ENCODE measurements at regions not wholly inside any gene's neighbourhood (a gene's known extent, or its start where the extent isn't known, plus 50 kb on each side); places are given as distances from the start of the nearest gene placed in this dataset.

DNA sequence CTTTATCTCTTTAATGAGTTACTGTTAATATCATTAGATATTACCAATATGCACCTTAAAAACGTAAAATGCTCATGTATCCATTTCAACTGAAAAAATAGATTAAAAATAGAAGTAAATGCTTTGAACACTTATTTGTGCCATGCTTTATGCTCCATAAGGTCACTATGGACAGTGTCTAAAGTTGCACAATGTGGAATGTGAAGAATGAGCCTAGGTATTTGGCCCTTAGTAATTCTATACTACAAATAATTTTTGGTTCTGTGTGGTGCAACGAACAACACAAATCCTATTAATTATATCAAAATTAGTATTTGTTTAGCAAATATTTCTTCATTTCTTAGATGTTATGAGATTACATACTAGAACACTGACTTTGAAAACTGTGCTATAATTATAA lies 469.9 kb upstream of the TUSC1 start:
- Histone ChIP-seq H3K27ac (replicated peaks) (no peak overlapping the region), H3K4me3 (no peak overlapping the region), H3K27me3 (ENCODE audit: low read depth) (no peaks in the 10 kb centered on the region), H3K36me3 (no peaks in the 10 kb centered on the region), H3K9me3 (replicated peaks) (no peaks in the 10 kb centered on the region), H3K4me1 (no peaks in the 10 kb centered on the region)
- DNase-seq = no peak
- no peak for TF ChIP-seq CTCF (IDR thresholded peaks at IDR 0.05; ENCODE audit: borderline replicate concordance)
- intact Hi-C loops (cut with micrococcal nuclease) = no loop called here

GRCh38 chr9:26145938-26146337 lies 467.7 kb upstream of the TUSC1 start:
- H3K4me1 ChIP-seq = no peaks in the 10 kb centered on the region
- intact Hi-C loops (cut with micrococcal nuclease) = no loop called here
- H3K36me3 ChIP-seq = no peaks in the 10 kb centered on the region
- H3K9me3 ChIP-seq (replicated peaks) = no peaks in the 10 kb centered on the region
- H3K27ac ChIP-seq (replicated peaks) = no peak overlapping the region
- no peak for TF ChIP-seq CTCF (IDR thresholded peaks at IDR 0.05; ENCODE audit: borderline replicate concordance)
- DNase-seq = no peak
- H3K4me3 ChIP-seq = no peak overlapping the region
- no peaks in the 10 kb centered on the region for H3K27me3 ChIP-seq (ENCODE audit: low read depth)

DNA sequence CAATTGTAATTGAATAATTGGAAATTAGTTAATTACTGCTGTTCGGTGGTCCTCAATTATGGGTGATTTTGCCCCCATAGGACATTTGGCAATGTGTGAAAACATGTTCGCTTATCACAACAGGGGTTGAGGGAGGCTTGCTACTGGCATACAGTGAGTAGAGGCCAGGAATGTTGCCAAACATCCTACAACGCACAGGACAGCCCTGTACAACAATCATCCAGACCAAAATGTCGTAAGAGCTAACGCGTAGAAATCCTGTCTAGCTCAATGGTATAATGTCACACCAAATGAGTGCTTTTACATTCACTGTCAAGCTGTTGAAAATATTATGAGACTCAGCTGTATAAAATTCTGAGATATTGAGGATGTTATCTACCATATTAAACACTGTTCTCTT lies 464.4 kb upstream of the TUSC1 start:
- TF ChIP-seq CTCF (IDR thresholded peaks at IDR 0.05; ENCODE audit: borderline replicate concordance) = no peak
- intact Hi-C loops (cut with micrococcal nuclease) = no loop called here
- Histone ChIP-seq H3K9me3 (replicated peaks) (peaks cover 8% of the 10 kb centered on the region), H3K4me1 (no peaks in the 10 kb centered on the region), H3K4me3 (no peak overlapping the region), H3K27me3 (ENCODE audit: low read depth) (no peaks in the 10 kb centered on the region), H3K36me3 (no peaks in the 10 kb centered on the region), H3K27ac (replicated peaks) (no peak overlapping the region)
- no peak for DNase-seq

- no peak for DNase-seq
- Histone ChIP-seq H3K36me3 (no peaks in the 10 kb centered on the region), H3K9me3 (replicated peaks) (peaks cover 8% of the 10 kb centered on the region), H3K4me1 (no peaks in the 10 kb centered on the region), H3K27me3 (ENCODE audit: low read depth) (no peaks in the 10 kb centered on the region), H3K4me3 (no peak overlapping the region), H3K27ac (replicated peaks) (no peak overlapping the region)
- intact Hi-C loops (cut with micrococcal nuclease) = no loop called here
- TF ChIP-seq CTCF (IDR thresholded peaks at IDR 0.05; ENCODE audit: borderline replicate concordance) = no peak
Observed at GRCh38 chr9:26142201-26142600, 464.0 kb upstream of the TUSC1 start.

DNA sequence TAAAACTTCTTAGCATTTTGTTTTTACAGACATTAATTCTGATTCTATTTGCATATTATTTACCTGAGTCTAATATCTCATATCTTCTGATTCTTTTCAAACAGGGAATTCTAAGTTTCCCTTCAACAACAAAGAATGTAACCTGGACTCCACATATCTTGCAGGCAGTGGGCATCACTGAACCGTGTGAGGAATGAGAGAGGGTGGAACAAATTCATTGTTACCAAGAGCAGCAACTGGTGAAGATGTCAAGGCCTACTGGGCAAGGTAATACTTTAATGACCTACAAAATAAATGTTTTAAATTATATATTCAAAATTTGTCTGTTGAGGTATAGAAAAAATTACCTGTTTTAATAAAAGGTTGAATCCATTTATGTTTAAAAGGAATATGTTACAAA lies 455.3 kb upstream of the TUSC1 start:
- Histone ChIP-seq H3K9me3 (replicated peaks) (no peaks in the 10 kb centered on the region), H3K36me3 (no peaks in the 10 kb centered on the region), H3K27ac (replicated peaks) (no peak overlapping the region), H3K4me1 (no peaks in the 10 kb centered on the region), H3K27me3 (ENCODE audit: low read depth) (no peaks in the 10 kb centered on the region), H3K4me3 (no peak overlapping the region)
- intact Hi-C loops (cut with micrococcal nuclease) = no loop called here
- no peak for DNase-seq
- no peak for TF ChIP-seq CTCF (IDR thresholded peaks at IDR 0.05; ENCODE audit: borderline replicate concordance)
